Endothelial cell of umbilical vein (primary cell): ENCODE measurements at regions not wholly inside any gene's neighbourhood (a gene's known extent, or its start where the extent isn't known, plus 50 kb on each side); places are given as distances from the start of the nearest gene placed in this dataset.

Experiments used
- BruUV-seq: library from RNA; stranded (reverse); fragments of 400-500 nt; replicated peaks from 2 replicates; lab custom pipeline; 2021; lab: Mats Ljungman, UMichigan
- CTCF ChIA-PET: fragments of 300-600, 350-600 bp; sonication (Branson Sonifier 250); formaldehyde crosslinking; loops from one replicate; lab custom pipeline; 2021; ENCODE audit warnings: antibody characterized with exemption, inconsistent platforms; lab: Charles Lee
- POLR2A ChIA-PET: fragments of 300-600, 350-600 bp; sonication (Branson Sonifier 250); formaldehyde crosslinking; loops from one replicate; lab custom pipeline; 2021; ENCODE audit warnings: antibody characterized with exemption, inconsistent platforms; lab: Charles Lee
- DNase-seq: peaks from one replicate; pipeline ENCODE4 v3.0.0-alpha.2; 2011; ENCODE audit warnings: low read depth, low spot score
- FAIRE-seq: peaks from 2 replicates; lab custom pipeline; 2011; peaks lifted over from hg19 to GRCh38; lab: Jason Lieb, UNC
- H2AFZ ChIP-seq: 2 replicates; pipeline ENCODE4 v1.6.0; 2012; ENCODE audit warnings: low read depth, low read length, control low read depth, inconsistent platforms
- H3K27ac ChIP-seq: 2 replicates; pipeline ENCODE4 v1.5.1; 2011; ENCODE audit warnings: low read depth, mild to moderate bottlenecking, control low read depth, low read length, moderate library complexity; ENCODE audit not compliant: insufficient read depth
- H3K27me3 ChIP-seq, 2 experiments: 2 replicates each; pipeline versions ENCODE4 v1.6.0 to v1.6.1; 2011; ENCODE audit warnings: low read length in 2 of 2, mixed read lengths in 1 of 2; ENCODE audit not compliant: control insufficient read depth in 2 of 2, insufficient read depth in 2 of 2
- H3K36me3 ChIP-seq, 2 experiments: 2 replicates in 1 of 2; 3 replicates in 1 of 2; pipeline ENCODE4 v1.5.1; 2011; ENCODE audit warnings: low read length in 2 of 2, mild to moderate bottlenecking in 1 of 2, moderate library complexity in 1 of 2; ENCODE audit not compliant: control insufficient read depth in 2 of 2, insufficient read depth in 2 of 2; ENCODE audit errors: extremely low read depth in 1 of 2
- H3K4me1 ChIP-seq: 3 replicates; pipeline ENCODE4 v1.5.1; 2011; ENCODE audit warnings: mild to moderate bottlenecking, low read length; ENCODE audit not compliant: control insufficient read depth, insufficient read depth; ENCODE audit errors: extremely low read depth
- H3K4me2 ChIP-seq: 2 replicates; pipeline ENCODE4 v1.6.1; 2011; ENCODE audit warnings: low read length, control low read depth, mixed read lengths; ENCODE audit not compliant: insufficient read depth
- H3K4me3 ChIP-seq, 3 experiments: fragments of 200-600 bp in 1 of 3; sonication (generic), shearing (Covaris generic) in 1 of 3; replicated peaks in 1 of 3; 2 replicates each; pipeline ENCODE4 v1.5.1; 2011 to 2016; ENCODE audit warnings: control low read depth in 3 of 3, low read length in 3 of 3, mild to moderate bottlenecking in 2 of 3, inconsistent platforms in 1 of 3, low read depth in 1 of 3, moderate library complexity in 1 of 3; ENCODE audit not compliant: insufficient read depth in 1 of 3
- H3K79me2 ChIP-seq: 2 replicates; pipeline ENCODE4 v1.6.0; 2012; ENCODE audit warnings: low read length, inconsistent platforms; ENCODE audit not compliant: control insufficient read depth, insufficient read depth
- H3K9ac ChIP-seq: replicated peaks from 2 replicates; pipeline ENCODE3; 2011; ENCODE audit warnings: low read length, control low read depth; ENCODE audit not compliant: insufficient read depth; ENCODE audit errors: extremely low read depth
- H3K9me1 ChIP-seq: replicated peaks from 3 replicates; pipeline ENCODE4 v1.6.0; 2011; ENCODE audit warnings: mild to moderate bottlenecking, low read length; ENCODE audit not compliant: control insufficient read depth, insufficient read depth; ENCODE audit errors: extremely low read depth
- H3K9me3 ChIP-seq: replicated peaks from 2 replicates; pipeline ENCODE4 v1.5.1; 2012; ENCODE audit warnings: low read length, inconsistent platforms; ENCODE audit not compliant: control insufficient read depth, insufficient read depth
- H4K20me1 ChIP-seq: replicated peaks from 2 replicates; pipeline ENCODE3; 2011; ENCODE audit warnings: mild to moderate bottlenecking, low read length; ENCODE audit not compliant: control insufficient read depth, insufficient read depth; ENCODE audit errors: extremely low read depth
- CTCF ChIP-seq, 2 donors: IDR thresholded peaks; 1 replicate in 1 of 2; 2 replicates in 1 of 2; pipeline ENCODE4 v1.5.1; 2011; ENCODE audit warnings: low read length in 2 of 2, mild to moderate bottlenecking in 2 of 2, moderate library complexity in 2 of 2, control low read depth in 1 of 2, inconsistent platforms in 1 of 2, low read depth in 1 of 2; ENCODE audit not compliant: insufficient read depth in 1 of 2; ENCODE audit errors: extremely low read depth in 1 of 2
- EZH2 ChIP-seq: IDR thresholded peaks from 2 replicates; pipeline ENCODE4 v1.6.1; 2012; ENCODE audit warnings: borderline replicate concordance, low read depth, mild to moderate bottlenecking, moderate library complexity, low read length, inconsistent platforms; ENCODE audit not compliant: severe bottlenecking
- FOS ChIP-seq: IDR thresholded peaks from 2 replicates; pipeline ENCODE4 v1.6.1; 2011; ENCODE audit warnings: mild to moderate bottlenecking, low read length, moderate library complexity, borderline replicate concordance; ENCODE audit not compliant: insufficient read depth
- GATA2 ChIP-seq: IDR thresholded peaks from 2 replicates; pipeline ENCODE4 v1.7.0; 2011; ENCODE audit warnings: low read depth, mild to moderate bottlenecking, moderate library complexity, mixed read lengths, low read length; ENCODE audit not compliant: insufficient read length, insufficient read depth
- JUN ChIP-seq: IDR thresholded peaks from 2 replicates; pipeline ENCODE4 v1.6.1; 2011; ENCODE audit warnings: borderline replicate concordance, low read depth; ENCODE audit not compliant: insufficient read length, insufficient read depth
- MYC ChIP-seq: IDR thresholded peaks from one replicate; pipeline ENCODE4 v1.6.1; 2011; ENCODE audit warnings: mild to moderate bottlenecking, low read depth, low read length
- POLR2A ChIP-seq: IDR thresholded peaks from 2 replicates; pipeline ENCODE4 v1.6.1; 2012; ENCODE audit warnings: low read depth, mild to moderate bottlenecking, control low read depth, low read length
- POLR2AphosphoS5 ChIP-seq: IDR thresholded peaks from 2 replicates; pipeline ENCODE4 v1.6.1; 2012; ENCODE audit warnings: low read depth, mild to moderate bottlenecking, control low read depth, low read length, moderate library complexity; ENCODE audit not compliant: insufficient read depth
- dilution Hi-C: fragments of 300-500 bp; cut with MboI; formaldehyde crosslinking; loops from one replicate; pipeline ENCODE4 v1.15.0; 2019; ENCODE audit warnings: low sequenced_read_pairs; ENCODE audit not compliant: extremely low pct_ligation_motif_present
- intact Hi-C: fragments of 100-400 bp; cut with micrococcal nuclease; formaldehyde crosslinking; loops from one replicate; pipeline ENCODE4 v1.10.0; 2022
- TF ChIP-seq, protein P1 (sequence below): IDR thresholded peaks from 2 replicates; pipeline ENCODE4 v1.6.1; 2011; ENCODE audit not compliant: insufficient read depth, insufficient read length

DNA sequence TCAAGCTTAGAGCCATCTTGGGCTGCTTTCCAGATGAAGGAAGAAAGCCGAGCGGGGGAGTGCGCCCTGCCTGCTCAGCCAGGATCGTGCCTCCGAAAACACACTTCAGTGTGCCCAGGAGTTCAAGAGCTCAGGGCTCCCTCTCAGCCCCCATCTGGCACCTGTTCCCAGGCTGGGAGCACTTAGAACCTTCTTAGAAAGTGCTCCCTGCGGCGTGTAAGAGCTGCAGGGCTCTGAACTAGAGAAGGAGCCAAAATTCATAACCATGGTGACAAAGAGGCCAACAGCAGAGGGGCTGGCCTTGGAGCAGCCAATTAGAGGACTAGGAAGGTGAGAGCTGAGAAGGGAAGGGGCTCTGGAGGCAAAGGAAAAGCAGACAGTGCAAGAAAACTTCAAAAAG, 59.0 kb upstream of the TNRC6C start:
- Histone ChIP-seq H3K36me3 (no peaks in the 10 kb centered on the region), H3K9me3 (no peaks in the 10 kb centered on the region), H4K20me1 (no peaks in the 10 kb centered on the region), H3K79me2 (no peaks in the 10 kb centered on the region), H3K4me1 (no peaks in the 10 kb centered on the region), H3K4me2 (no peak overlapping the region), H3K27me3 (peaks cover 3 to 6% of the 10 kb centered on the region in 2 experiments), H2AFZ (no peak overlapping the region), H3K9me1 (no peaks in the 10 kb centered on the region), H3K4me3 (no peak overlapping the region), H3K9ac (no peak overlapping the region), H3K27ac (no peak overlapping the region)
- ChIA-PET CTCF (interaction anchor here (1.2 kb wide), 1 partner anchor 357 kb away, joined by 5 read pairs; no protein-coding TSS in a partner anchor), POLR2A (no interaction called here)
- dilution Hi-C loops = no loop called here
- no peak for TF ChIP-seq EZH2
- TF ChIP-seq FOS = no peak
- no peak for TF ChIP-seq MYC
- TF ChIP-seq JUN = no peak
- TF ChIP-seq GATA2 = no peak
- TF ChIP-seq POLR2A = no peak
- TF ChIP-seq, protein P1, sequence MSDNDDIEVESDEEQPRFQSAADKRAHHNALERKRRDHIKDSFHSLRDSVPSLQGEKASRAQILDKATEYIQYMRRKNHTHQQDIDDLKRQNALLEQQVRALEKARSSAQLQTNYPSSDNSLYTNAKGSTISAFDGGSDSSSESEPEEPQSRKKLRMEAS = no peak
- no peak for TF ChIP-seq CTCF (IDR thresholded peaks at IDR 0.05; ENCODE audit: extremely low read depth in 1 of 2, insufficient read depth in 1 of 2, low read depth in 1 of 2, low read length in 2 of 2)
- TF ChIP-seq POLR2AphosphoS5 = no peak
- no TSS peak for BruUV-seq
- intact Hi-C loops = no loop called here
- no peak for DNase-seq
- FAIRE-seq = no peak
